ENCODE measurements at regions not wholly inside any gene's neighbourhood (a gene's known extent, or its start where the extent isn't known, plus 50 kb on each side); places are given as distances from the start of the nearest gene placed in this dataset.

GRCh38 chr1:56149761-56150160 is 429.6 kb downstream of the PLPP3 start:
- TF ChIP-seq EZH2 (IDR thresholded peaks at IDR 0.05; ENCODE audit: low read length, missing control alignments) (no peak), CTCF (conservative IDR thresholded peaks at IDR 0.05 in 1 of 2, IDR thresholded peaks at IDR 0.05 in 1 of 2; ENCODE audit: low read depth in 1 of 2, low read length in 2 of 2) (no peak)
